ENCODE measurements at regions not wholly inside any gene's neighbourhood (a gene's known extent, or its start where the extent isn't known, plus 50 kb on each side); places are given as distances from the start of the nearest gene placed in this dataset.
A peak's percentile ranks its signal among the peaks of the same experiment; 100 is the strongest.

DNA sequence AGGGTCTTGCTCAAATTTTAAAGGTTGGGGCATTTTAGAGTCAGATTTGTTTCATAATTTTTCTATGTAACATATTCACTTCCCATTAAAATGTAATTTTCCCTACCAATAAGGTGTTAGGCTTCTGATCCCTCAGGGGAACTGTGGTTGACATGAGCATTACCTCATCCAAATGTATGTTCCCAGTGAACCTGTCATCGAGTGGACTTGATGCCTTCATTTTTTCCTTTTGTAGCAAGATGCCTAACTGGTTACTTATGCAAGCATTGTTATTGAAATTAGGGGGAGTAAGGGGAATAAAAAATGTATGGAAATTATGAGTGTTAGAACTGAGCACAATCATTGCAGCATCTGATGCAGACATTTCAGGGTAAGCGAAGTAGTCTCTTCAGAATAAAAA, 360.5 kb downstream of the BCKDHB start:
- no peaks in the 10 kb centered on the region for H3K27me3 Mint-ChIP-seq (ENCODE audit: low read depth)
- H3K4me3 Mint-ChIP-seq, result no peak overlapping the region
- no peak overlapping the region for H3K27ac Mint-ChIP-seq
- H3K9me3 Mint-ChIP-seq, result no peaks in the 10 kb centered on the region
- POLR2A ChIA-PET, result no interaction called here
- DNase-seq (ENCODE audit: low spot score), result no peak
- CTCF ChIA-PET, result no interaction called here
- TF ChIP-seq ELF4 (CRISPR knock-in tag; IDR thresholded peaks at IDR 0.05; ENCODE audit: low read depth), result no peak
- TF ChIP-seq, protein P1, sequence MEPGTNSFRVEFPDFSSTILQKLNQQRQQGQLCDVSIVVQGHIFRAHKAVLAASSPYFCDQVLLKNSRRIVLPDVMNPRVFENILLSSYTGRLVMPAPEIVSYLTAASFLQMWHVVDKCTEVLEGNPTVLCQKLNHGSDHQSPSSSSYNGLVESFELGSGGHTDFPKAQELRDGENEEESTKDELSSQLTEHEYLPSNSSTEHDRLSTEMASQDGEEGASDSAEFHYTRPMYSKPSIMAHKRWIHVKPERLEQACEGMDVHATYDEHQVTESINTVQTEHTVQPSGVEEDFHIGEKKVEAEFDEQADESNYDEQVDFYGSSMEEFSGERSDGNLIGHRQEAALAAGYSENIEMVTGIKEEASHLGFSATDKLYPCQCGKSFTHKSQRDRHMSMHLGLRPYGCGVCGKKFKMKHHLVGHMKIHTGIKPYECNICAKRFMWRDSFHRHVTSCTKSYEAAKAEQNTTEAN (CRISPR knock-in tag; IDR thresholded peaks at IDR 0.05), result no peak
- TF ChIP-seq NR1H2 (CRISPR knock-in tag; IDR thresholded peaks at IDR 0.05), result no peak
- TF ChIP-seq NFE2L1 (CRISPR knock-in tag; IDR thresholded peaks at IDR 0.05), result no peak
- TF ChIP-seq EMX1 (CRISPR knock-in tag; IDR thresholded peaks at IDR 0.05), result no peak
- TF ChIP-seq, protein P2, sequence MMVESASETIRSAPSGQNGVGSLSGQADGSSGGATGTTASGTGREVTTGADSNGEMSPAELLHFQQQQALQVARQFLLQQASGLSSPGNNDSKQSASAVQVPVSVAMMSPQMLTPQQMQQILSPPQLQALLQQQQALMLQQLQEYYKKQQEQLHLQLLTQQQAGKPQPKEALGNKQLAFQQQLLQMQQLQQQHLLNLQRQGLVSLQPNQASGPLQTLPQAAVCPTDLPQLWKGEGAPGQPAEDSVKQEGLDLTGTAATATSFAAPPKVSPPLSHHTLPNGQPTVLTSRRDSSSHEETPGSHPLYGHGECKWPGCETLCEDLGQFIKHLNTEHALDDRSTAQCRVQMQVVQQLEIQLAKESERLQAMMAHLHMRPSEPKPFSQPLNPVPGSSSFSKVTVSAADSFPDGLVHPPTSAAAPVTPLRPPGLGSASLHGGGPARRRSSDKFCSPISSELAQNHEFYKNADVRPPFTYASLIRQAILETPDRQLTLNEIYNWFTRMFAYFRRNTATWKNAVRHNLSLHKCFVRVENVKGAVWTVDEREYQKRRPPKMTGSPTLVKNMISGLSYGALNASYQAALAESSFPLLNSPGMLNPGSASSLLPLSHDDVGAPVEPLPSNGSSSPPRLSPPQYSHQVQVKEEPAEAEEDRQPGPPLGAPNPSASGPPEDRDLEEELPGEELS (CRISPR knock-in tag; IDR thresholded peaks at IDR 0.05), result no peak
- TF ChIP-seq, protein P3, sequence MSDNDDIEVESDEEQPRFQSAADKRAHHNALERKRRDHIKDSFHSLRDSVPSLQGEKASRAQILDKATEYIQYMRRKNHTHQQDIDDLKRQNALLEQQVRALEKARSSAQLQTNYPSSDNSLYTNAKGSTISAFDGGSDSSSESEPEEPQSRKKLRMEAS (CRISPR knock-in tag; IDR thresholded peaks at IDR 0.05), result no peak
- TF ChIP-seq, protein P4, sequence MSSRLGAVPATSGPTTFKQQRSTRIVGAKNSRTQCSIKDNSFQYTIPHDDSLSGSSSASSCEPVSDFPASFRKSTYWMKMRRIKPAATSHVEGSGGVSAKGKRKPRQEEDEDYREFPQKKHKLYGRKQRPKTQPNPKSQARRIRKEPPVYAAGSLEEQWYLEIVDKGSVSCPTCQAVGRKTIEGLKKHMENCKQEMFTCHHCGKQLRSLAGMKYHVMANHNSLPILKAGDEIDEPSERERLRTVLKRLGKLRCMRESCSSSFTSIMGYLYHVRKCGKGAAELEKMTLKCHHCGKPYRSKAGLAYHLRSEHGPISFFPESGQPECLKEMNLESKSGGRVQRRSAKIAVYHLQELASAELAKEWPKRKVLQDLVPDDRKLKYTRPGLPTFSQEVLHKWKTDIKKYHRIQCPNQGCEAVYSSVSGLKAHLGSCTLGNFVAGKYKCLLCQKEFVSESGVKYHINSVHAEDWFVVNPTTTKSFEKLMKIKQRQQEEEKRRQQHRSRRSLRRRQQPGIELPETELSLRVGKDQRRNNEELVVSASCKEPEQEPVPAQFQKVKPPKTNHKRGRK (CRISPR knock-in tag; IDR thresholded peaks at IDR 0.05; ENCODE audit: borderline replicate concordance), result no peak
- no peak for TF ChIP-seq FOXJ3 (CRISPR knock-in tag; IDR thresholded peaks at IDR 0.05; ENCODE audit: borderline replicate concordance)
- TF ChIP-seq ZNF232 (CRISPR knock-in tag; IDR thresholded peaks at IDR 0.05), result no peak
- TF ChIP-seq PRRX2 (CRISPR knock-in tag; IDR thresholded peaks at IDR 0.05), result no peak
- TF ChIP-seq ZNF671 (CRISPR knock-in tag; IDR thresholded peaks at IDR 0.05), result no peak
- no peak for TF ChIP-seq NFYB (CRISPR knock-in tag; conservative IDR thresholded peaks at IDR 0.05; ENCODE audit: low read depth)
- H3K4me1 Mint-ChIP-seq, result peaks cover 17% of the 10 kb centered on the region
- H3K36me3 Mint-ChIP-seq, result no peaks in the 10 kb centered on the region; the same call in 1 of the 2 replicates
- no peak for ATAC-seq

DNA sequence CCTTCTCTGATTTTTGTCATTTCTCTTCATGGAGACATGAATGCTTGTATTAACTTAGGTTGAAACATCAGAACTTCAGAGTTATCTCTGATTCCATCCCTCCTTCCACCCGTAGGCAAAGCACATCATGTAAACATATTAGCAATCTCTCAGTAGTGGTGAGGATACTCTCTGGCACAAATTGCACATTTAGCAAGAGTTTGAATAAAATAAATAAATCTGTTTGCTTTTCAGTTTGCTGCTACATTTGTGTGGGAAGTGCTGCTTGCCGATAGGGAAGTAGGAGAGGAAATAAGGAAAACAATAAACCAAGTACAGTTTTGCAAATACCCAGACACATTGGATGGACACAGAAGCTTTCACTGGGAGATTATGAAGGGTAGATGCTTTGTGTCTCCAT, 359.0 kb downstream of the BCKDHB start:
- ATAC-seq, result no peak
- POLR2A ChIA-PET, result no interaction called here

DNA sequence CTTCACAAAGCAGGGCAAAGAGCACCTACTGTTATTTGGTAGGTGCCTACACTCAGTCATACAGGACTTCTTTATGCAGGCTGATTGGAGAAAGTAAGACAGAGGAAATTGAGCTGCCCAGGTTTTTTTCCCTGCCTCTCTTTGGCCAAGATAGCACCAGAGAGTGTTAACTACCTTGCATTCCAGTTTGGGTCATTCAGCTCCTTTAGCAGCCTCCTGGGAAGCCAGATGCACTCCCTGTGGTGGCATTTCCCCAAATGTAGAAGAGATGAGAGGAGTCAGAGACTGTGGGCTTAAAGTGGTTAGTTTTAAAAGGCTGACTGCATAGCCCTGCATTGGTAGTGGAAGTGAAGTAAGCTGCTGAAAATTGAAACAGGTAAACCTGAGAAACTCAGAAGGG, 358.4 kb downstream of the BCKDHB start:
- POLR2A ChIA-PET, result no interaction called here
- DNase-seq (ENCODE audit: low spot score), result peak; percentile 20
- peaks cover 2% of the 10 kb centered on the region; the same call in 1 of the 2 replicates for H3K36me3 Mint-ChIP-seq
- H3K9me3 Mint-ChIP-seq, result peaks cover 4% of the 10 kb centered on the region
- H3K4me1 Mint-ChIP-seq, result peaks cover 26% of the 10 kb centered on the region
- H3K27me3 Mint-ChIP-seq (ENCODE audit: low read depth), result no peaks in the 10 kb centered on the region
- H3K4me3 Mint-ChIP-seq, result no peak overlapping the region
- peak overlapping the region; percentile 53; the same call in 1 of the 2 replicates for H3K27ac Mint-ChIP-seq
- ATAC-seq, result peak; percentile 97
- CTCF ChIA-PET, result interaction anchor here (1.2 kb wide), 1 partner anchor 251 kb away, joined by 3 read pairs; no protein-coding TSS in a partner anchor
- TF ChIP-seq ELF4 (CRISPR knock-in tag; IDR thresholded peaks at IDR 0.05; ENCODE audit: low read depth), result no peak
- TF ChIP-seq, protein P5, sequence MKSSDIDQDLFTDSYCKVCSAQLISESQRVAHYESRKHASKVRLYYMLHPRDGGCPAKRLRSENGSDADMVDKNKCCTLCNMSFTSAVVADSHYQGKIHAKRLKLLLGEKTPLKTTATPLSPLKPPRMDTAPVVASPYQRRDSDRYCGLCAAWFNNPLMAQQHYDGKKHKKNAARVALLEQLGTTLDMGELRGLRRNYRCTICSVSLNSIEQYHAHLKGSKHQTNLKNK (CRISPR knock-in tag; IDR thresholded peaks at IDR 0.05), result no peak
- TF ChIP-seq, protein P6, sequence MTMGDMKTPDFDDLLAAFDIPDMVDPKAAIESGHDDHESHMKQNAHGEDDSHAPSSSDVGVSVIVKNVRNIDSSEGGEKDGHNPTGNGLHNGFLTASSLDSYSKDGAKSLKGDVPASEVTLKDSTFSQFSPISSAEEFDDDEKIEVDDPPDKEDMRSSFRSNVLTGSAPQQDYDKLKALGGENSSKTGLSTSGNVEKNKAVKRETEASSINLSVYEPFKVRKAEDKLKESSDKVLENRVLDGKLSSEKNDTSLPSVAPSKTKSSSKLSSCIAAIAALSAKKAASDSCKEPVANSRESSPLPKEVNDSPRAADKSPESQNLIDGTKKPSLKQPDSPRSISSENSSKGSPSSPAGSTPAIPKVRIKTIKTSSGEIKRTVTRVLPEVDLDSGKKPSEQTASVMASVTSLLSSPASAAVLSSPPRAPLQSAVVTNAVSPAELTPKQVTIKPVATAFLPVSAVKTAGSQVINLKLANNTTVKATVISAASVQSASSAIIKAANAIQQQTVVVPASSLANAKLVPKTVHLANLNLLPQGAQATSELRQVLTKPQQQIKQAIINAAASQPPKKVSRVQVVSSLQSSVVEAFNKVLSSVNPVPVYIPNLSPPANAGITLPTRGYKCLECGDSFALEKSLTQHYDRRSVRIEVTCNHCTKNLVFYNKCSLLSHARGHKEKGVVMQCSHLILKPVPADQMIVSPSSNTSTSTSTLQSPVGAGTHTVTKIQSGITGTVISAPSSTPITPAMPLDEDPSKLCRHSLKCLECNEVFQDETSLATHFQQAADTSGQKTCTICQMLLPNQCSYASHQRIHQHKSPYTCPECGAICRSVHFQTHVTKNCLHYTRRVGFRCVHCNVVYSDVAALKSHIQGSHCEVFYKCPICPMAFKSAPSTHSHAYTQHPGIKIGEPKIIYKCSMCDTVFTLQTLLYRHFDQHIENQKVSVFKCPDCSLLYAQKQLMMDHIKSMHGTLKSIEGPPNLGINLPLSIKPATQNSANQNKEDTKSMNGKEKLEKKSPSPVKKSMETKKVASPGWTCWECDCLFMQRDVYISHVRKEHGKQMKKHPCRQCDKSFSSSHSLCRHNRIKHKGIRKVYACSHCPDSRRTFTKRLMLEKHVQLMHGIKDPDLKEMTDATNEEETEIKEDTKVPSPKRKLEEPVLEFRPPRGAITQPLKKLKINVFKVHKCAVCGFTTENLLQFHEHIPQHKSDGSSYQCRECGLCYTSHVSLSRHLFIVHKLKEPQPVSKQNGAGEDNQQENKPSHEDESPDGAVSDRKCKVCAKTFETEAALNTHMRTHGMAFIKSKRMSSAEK (CRISPR knock-in tag; IDR thresholded peaks at IDR 0.05; ENCODE audit: borderline replicate concordance), result no peak
- TF ChIP-seq ZNF219 (CRISPR knock-in tag; IDR thresholded peaks at IDR 0.05; ENCODE audit: borderline replicate concordance), result no peak
- TF ChIP-seq SMAD4 (CRISPR knock-in tag; IDR thresholded peaks at IDR 0.05), result no peak
- TF ChIP-seq ETV6 (CRISPR knock-in tag; IDR thresholded peaks at IDR 0.05), result no peak
- TF ChIP-seq TEAD1 (CRISPR knock-in tag; IDR thresholded peaks at IDR 0.05), result no peak
- no peak for TF ChIP-seq NR3C1 (CRISPR knock-in tag; conservative IDR thresholded peaks at IDR 0.05; ENCODE audit: low read depth)
- TF ChIP-seq HMGA2 (CRISPR knock-in tag; IDR thresholded peaks at IDR 0.05), result no peak
- TF ChIP-seq, protein P7, sequence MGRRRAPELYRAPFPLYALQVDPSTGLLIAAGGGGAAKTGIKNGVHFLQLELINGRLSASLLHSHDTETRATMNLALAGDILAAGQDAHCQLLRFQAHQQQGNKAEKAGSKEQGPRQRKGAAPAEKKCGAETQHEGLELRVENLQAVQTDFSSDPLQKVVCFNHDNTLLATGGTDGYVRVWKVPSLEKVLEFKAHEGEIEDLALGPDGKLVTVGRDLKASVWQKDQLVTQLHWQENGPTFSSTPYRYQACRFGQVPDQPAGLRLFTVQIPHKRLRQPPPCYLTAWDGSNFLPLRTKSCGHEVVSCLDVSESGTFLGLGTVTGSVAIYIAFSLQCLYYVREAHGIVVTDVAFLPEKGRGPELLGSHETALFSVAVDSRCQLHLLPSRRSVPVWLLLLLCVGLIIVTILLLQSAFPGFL (CRISPR knock-in tag; IDR thresholded peaks at IDR 0.05; ENCODE audit: borderline replicate concordance), result no peak

More for the DNA sequence above, 359.0 kb downstream of the BCKDHB start:
- H3K9me3 Mint-ChIP-seq, result peaks cover 4% of the 10 kb centered on the region
- no peaks in the 10 kb centered on the region for H3K27me3 Mint-ChIP-seq (ENCODE audit: low read depth)
- no peak for DNase-seq (ENCODE audit: low spot score)
- H3K27ac Mint-ChIP-seq, result no peak overlapping the region; the same call in 1 of the 2 replicates
- no peak overlapping the region for H3K4me3 Mint-ChIP-seq
- TF ChIP-seq ZNF396 (CRISPR knock-in tag; IDR thresholded peaks at IDR 0.05; ENCODE audit: borderline replicate concordance) (no peak), HMGA2 (CRISPR knock-in tag; IDR thresholded peaks at IDR 0.05) (no peak)
- CTCF ChIA-PET, result interaction anchor here (1.2 kb wide), 1 partner anchor 251 kb away, joined by 3 read pairs; no protein-coding TSS in a partner anchor
- H3K36me3 Mint-ChIP-seq, result peaks cover 2% of the 10 kb centered on the region; the same call in 1 of the 2 replicates
- H3K4me1 Mint-ChIP-seq, result peaks cover 26% of the 10 kb centered on the region

Measured in WTC11 (cell line).